Endothelial cell of umbilical vein (primary cell): ENCODE measurements at regions not wholly inside any gene's neighbourhood (a gene's known extent, or its start where the extent isn't known, plus 50 kb on each side); places are given as distances from the start of the nearest gene placed in this dataset.

ENCODE experiments used
- BruUV-seq: library from RNA; stranded (reverse); fragments of 400-500 nt; replicated peaks from 2 replicates; lab custom pipeline; 2021; lab: Mats Ljungman, UMichigan
- CTCF ChIA-PET: fragments of 300-600, 350-600 bp; sonication (Branson Sonifier 250); formaldehyde crosslinking; loops from one replicate; lab custom pipeline; 2021; ENCODE audit warnings: antibody characterized with exemption, inconsistent platforms; lab: Charles Lee
- POLR2A ChIA-PET: fragments of 300-600, 350-600 bp; sonication (Branson Sonifier 250); formaldehyde crosslinking; loops from one replicate; lab custom pipeline; 2021; ENCODE audit warnings: antibody characterized with exemption, inconsistent platforms; lab: Charles Lee
- DNase-seq: peaks from one replicate; pipeline ENCODE4 v3.0.0-alpha.2; 2011; ENCODE audit warnings: low read depth, low spot score
- FAIRE-seq: peaks from 2 replicates; lab custom pipeline; 2011; peaks lifted over from hg19 to GRCh38; lab: Jason Lieb, UNC
- H2AFZ ChIP-seq: 2 replicates; pipeline ENCODE4 v1.6.0; 2012; ENCODE audit warnings: low read depth, low read length, control low read depth, inconsistent platforms
- H3K27ac ChIP-seq: 2 replicates; pipeline ENCODE4 v1.5.1; 2011; ENCODE audit warnings: low read depth, mild to moderate bottlenecking, control low read depth, low read length, moderate library complexity; ENCODE audit not compliant: insufficient read depth
- H3K27me3 ChIP-seq, 2 experiments: 2 replicates each; pipeline versions ENCODE4 v1.6.0 to v1.6.1; 2011; ENCODE audit warnings: low read length in 2 of 2, mixed read lengths in 1 of 2; ENCODE audit not compliant: control insufficient read depth in 2 of 2, insufficient read depth in 2 of 2
- H3K36me3 ChIP-seq, 2 experiments: 2 replicates in 1 of 2; 3 replicates in 1 of 2; pipeline ENCODE4 v1.5.1; 2011; ENCODE audit warnings: low read length in 2 of 2, mild to moderate bottlenecking in 1 of 2, moderate library complexity in 1 of 2; ENCODE audit not compliant: control insufficient read depth in 2 of 2, insufficient read depth in 2 of 2; ENCODE audit errors: extremely low read depth in 1 of 2
- H3K4me1 ChIP-seq: 3 replicates; pipeline ENCODE4 v1.5.1; 2011; ENCODE audit warnings: mild to moderate bottlenecking, low read length; ENCODE audit not compliant: control insufficient read depth, insufficient read depth; ENCODE audit errors: extremely low read depth
- H3K4me2 ChIP-seq: 2 replicates; pipeline ENCODE4 v1.6.1; 2011; ENCODE audit warnings: low read length, control low read depth, mixed read lengths; ENCODE audit not compliant: insufficient read depth
- H3K4me3 ChIP-seq, 3 experiments: fragments of 200-600 bp in 1 of 3; sonication (generic), shearing (Covaris generic) in 1 of 3; replicated peaks in 1 of 3; 2 replicates each; pipeline ENCODE4 v1.5.1; 2011 to 2016; ENCODE audit warnings: control low read depth in 3 of 3, low read length in 3 of 3, mild to moderate bottlenecking in 2 of 3, inconsistent platforms in 1 of 3, low read depth in 1 of 3, moderate library complexity in 1 of 3; ENCODE audit not compliant: insufficient read depth in 1 of 3
- H3K79me2 ChIP-seq: 2 replicates; pipeline ENCODE4 v1.6.0; 2012; ENCODE audit warnings: low read length, inconsistent platforms; ENCODE audit not compliant: control insufficient read depth, insufficient read depth
- H3K9ac ChIP-seq: replicated peaks from 2 replicates; pipeline ENCODE3; 2011; ENCODE audit warnings: low read length, control low read depth; ENCODE audit not compliant: insufficient read depth; ENCODE audit errors: extremely low read depth
- H3K9me1 ChIP-seq: replicated peaks from 3 replicates; pipeline ENCODE4 v1.6.0; 2011; ENCODE audit warnings: mild to moderate bottlenecking, low read length; ENCODE audit not compliant: control insufficient read depth, insufficient read depth; ENCODE audit errors: extremely low read depth
- H3K9me3 ChIP-seq: replicated peaks from 2 replicates; pipeline ENCODE4 v1.5.1; 2012; ENCODE audit warnings: low read length, inconsistent platforms; ENCODE audit not compliant: control insufficient read depth, insufficient read depth
- H4K20me1 ChIP-seq: replicated peaks from 2 replicates; pipeline ENCODE3; 2011; ENCODE audit warnings: mild to moderate bottlenecking, low read length; ENCODE audit not compliant: control insufficient read depth, insufficient read depth; ENCODE audit errors: extremely low read depth
- EZH2 ChIP-seq: IDR thresholded peaks from 2 replicates; pipeline ENCODE4 v1.6.1; 2012; ENCODE audit warnings: borderline replicate concordance, low read depth, mild to moderate bottlenecking, moderate library complexity, low read length, inconsistent platforms; ENCODE audit not compliant: severe bottlenecking
- FOS ChIP-seq: IDR thresholded peaks from 2 replicates; pipeline ENCODE4 v1.6.1; 2011; ENCODE audit warnings: mild to moderate bottlenecking, low read length, moderate library complexity, borderline replicate concordance; ENCODE audit not compliant: insufficient read depth
- GATA2 ChIP-seq: IDR thresholded peaks from 2 replicates; pipeline ENCODE4 v1.7.0; 2011; ENCODE audit warnings: low read depth, mild to moderate bottlenecking, moderate library complexity, mixed read lengths, low read length; ENCODE audit not compliant: insufficient read length, insufficient read depth
- JUN ChIP-seq: IDR thresholded peaks from 2 replicates; pipeline ENCODE4 v1.6.1; 2011; ENCODE audit warnings: borderline replicate concordance, low read depth; ENCODE audit not compliant: insufficient read length, insufficient read depth
- MYC ChIP-seq: IDR thresholded peaks from one replicate; pipeline ENCODE4 v1.6.1; 2011; ENCODE audit warnings: mild to moderate bottlenecking, low read depth, low read length
- POLR2A ChIP-seq: IDR thresholded peaks from 2 replicates; pipeline ENCODE4 v1.6.1; 2012; ENCODE audit warnings: low read depth, mild to moderate bottlenecking, control low read depth, low read length
- POLR2AphosphoS5 ChIP-seq: IDR thresholded peaks from 2 replicates; pipeline ENCODE4 v1.6.1; 2012; ENCODE audit warnings: low read depth, mild to moderate bottlenecking, control low read depth, low read length, moderate library complexity; ENCODE audit not compliant: insufficient read depth
- dilution Hi-C: fragments of 300-500 bp; cut with MboI; formaldehyde crosslinking; loops from one replicate; pipeline ENCODE4 v1.15.0; 2019; ENCODE audit warnings: low sequenced_read_pairs; ENCODE audit not compliant: extremely low pct_ligation_motif_present
- intact Hi-C: fragments of 100-400 bp; cut with micrococcal nuclease; formaldehyde crosslinking; loops from one replicate; pipeline ENCODE4 v1.10.0; 2022
- TF ChIP-seq, protein P1 (sequence below), 2 donors: IDR thresholded peaks; 1 replicate in 1 of 2; 2 replicates in 1 of 2; pipeline ENCODE4 v1.5.1; 2011; ENCODE audit warnings: low read length in 2 of 2, mild to moderate bottlenecking in 2 of 2, moderate library complexity in 2 of 2, control low read depth in 1 of 2, inconsistent platforms in 1 of 2, low read depth in 1 of 2; ENCODE audit not compliant: insufficient read depth in 1 of 2; ENCODE audit errors: extremely low read depth in 1 of 2
- TF ChIP-seq, protein P2 (sequence below): IDR thresholded peaks from 2 replicates; pipeline ENCODE4 v1.6.1; 2011; ENCODE audit not compliant: insufficient read depth, insufficient read length

DNA sequence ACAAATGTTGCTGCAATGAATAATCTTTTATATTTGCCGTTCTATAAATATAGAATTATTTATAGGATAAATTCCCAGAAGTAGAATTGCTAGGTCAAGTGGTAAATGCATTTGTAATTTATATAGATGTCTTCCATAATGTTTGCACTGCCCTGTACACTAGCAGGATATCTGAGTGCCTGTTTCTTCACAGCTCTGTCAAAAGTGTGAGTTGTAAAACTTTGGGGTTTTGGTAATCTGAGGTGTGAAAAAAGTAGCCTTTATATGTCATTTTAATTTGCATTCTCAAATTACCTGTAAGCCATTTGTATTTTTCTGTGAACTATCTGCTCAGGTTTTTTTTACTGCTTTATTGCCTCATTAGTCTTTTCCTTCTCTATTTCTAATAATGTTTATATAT lies 271.2 kb downstream of the NEBL start:
- no peak for DNase-seq
- no peaks in the 10 kb centered on the region for H3K36me3 ChIP-seq
- H3K9me3 ChIP-seq: no peaks in the 10 kb centered on the region
- ChIA-PET POLR2A (no interaction called here), CTCF (no interaction called here)
- H3K9ac ChIP-seq: no peak overlapping the region
- H3K27ac ChIP-seq: no peak overlapping the region
- no peak overlapping the region for H2AFZ ChIP-seq
- no peaks in the 10 kb centered on the region for H3K79me2 ChIP-seq
- TF ChIP-seq FOS (no peak), MYC (no peak), EZH2 (no peak), POLR2AphosphoS5 (no peak), POLR2A (no peak), JUN (no peak), GATA2 (no peak)
- TF ChIP-seq, protein P1, sequence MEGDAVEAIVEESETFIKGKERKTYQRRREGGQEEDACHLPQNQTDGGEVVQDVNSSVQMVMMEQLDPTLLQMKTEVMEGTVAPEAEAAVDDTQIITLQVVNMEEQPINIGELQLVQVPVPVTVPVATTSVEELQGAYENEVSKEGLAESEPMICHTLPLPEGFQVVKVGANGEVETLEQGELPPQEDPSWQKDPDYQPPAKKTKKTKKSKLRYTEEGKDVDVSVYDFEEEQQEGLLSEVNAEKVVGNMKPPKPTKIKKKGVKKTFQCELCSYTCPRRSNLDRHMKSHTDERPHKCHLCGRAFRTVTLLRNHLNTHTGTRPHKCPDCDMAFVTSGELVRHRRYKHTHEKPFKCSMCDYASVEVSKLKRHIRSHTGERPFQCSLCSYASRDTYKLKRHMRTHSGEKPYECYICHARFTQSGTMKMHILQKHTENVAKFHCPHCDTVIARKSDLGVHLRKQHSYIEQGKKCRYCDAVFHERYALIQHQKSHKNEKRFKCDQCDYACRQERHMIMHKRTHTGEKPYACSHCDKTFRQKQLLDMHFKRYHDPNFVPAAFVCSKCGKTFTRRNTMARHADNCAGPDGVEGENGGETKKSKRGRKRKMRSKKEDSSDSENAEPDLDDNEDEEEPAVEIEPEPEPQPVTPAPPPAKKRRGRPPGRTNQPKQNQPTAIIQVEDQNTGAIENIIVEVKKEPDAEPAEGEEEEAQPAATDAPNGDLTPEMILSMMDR (IDR thresholded peaks at IDR 0.05; ENCODE audit: extremely low read depth in 1 of 2, insufficient read depth in 1 of 2, low read depth in 1 of 2, low read length in 2 of 2): no peak
- TF ChIP-seq, protein P2, sequence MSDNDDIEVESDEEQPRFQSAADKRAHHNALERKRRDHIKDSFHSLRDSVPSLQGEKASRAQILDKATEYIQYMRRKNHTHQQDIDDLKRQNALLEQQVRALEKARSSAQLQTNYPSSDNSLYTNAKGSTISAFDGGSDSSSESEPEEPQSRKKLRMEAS: no peak
- H4K20me1 ChIP-seq: no peaks in the 10 kb centered on the region
- no TSS peak for BruUV-seq
- no peaks in the 10 kb centered on the region for H3K9me1 ChIP-seq
- dilution Hi-C loops: no loop called here
- H3K4me2 ChIP-seq: no peak overlapping the region
- H3K4me1 ChIP-seq: no peaks in the 10 kb centered on the region
- H3K4me3 ChIP-seq: no peak overlapping the region
- no peaks in the 10 kb centered on the region for H3K27me3 ChIP-seq
- FAIRE-seq: no peak
- intact Hi-C loops: no loop called here
